GM19240 (cell line): ENCODE measurements at regions not wholly inside any gene's neighbourhood (a gene's known extent, or its start where the extent isn't known, plus 50 kb on each side); places are given as distances from the start of the nearest gene placed in this dataset.

ENCODE experiments used
- DNase-seq: peaks from one replicate; pipeline ENCODE4 v3.0.0; 2011; ENCODE audit warnings: low spot score; ENCODE audit not compliant: insufficient read length

GRCh38 chr12:108462686-108463085, 52.4 kb upstream of the FICD start:
- DNase-seq = no peak

- no peak for DNase-seq
Observed at GRCh38 chr12:108461058-108461660, 53.9 kb upstream of the FICD start.

GRCh38 chr12:108459149-108459548, 55.9 kb upstream of the FICD start:
- DNase-seq = no peak

GRCh38 chr12:108457734-108458361, 57.2 kb upstream of the FICD start:
- no peak for DNase-seq

- peak; percentile 61 for DNase-seq
Observed at GRCh38 chr12:108457006-108457733, 57.9 kb upstream of the FICD start.

DNA sequence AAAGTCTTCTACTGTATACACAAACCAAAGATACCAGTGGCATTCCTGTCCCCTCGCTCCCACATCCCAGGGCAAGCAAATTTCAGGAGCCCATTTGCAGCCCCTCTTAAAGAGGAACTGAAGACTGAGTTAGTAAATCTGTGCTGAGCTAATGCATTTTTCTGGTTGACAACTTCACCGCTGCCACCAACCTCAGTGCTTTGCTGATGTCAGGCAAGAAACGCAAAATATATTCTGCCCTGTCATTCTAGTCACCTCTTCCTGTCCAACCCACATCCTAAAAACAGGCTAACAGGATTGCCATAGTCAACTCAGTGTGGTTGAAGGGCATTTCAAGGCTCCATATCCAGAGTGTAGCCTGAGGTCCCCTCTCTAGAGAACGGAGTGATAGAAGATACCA, 59.4 kb upstream of the FICD start:
- no peak for DNase-seq

DNA sequence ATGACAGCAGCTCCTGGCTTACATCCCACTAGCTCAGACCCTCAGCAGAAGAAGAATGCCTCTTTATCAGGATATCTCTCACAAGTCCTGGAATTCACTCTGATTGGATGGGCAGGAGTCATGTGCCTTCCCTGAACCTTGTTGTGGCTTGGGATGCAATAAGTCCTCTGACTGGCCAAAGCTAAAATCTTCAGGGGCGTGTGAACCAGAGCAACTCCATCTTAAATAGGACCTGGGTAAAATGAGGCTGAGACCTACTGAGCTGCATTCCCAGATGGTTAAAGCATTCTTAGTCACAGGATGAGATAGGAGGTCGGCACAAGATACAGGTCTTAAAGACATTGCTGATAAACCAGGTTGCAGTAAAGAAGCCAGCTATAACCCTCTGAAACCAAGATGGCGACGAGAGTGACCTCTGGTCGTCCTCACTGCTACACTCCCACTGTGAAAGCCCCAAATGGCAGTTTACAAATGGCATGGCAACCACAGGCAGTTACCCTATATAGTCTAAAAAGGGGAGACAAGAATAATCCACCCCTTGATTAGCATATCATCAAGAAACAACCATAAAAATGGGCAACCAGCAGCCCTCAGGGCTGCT, 60.4 kb upstream of the FICD start:
- no peak for DNase-seq

DNA sequence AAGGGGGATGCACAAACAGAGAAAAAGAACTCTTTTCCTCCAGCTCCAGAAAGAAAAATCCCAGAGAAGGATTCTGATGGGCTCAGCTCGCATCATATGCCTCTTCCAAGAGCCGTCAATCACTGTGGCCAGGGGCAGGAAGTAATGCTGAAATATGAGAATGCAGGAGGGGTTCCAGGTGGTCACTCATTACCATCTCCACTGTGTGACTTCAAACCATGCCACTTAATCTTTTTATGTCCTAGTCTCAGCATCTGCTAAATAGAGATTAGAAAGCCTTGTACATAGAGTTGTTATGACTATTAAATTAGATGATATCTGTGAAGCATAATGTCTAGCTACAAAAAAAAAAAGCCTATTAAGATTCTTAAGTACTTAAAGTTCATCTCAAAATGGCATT, 65.6 kb upstream of the FICD start:
- DNase-seq = no peak

DNA sequence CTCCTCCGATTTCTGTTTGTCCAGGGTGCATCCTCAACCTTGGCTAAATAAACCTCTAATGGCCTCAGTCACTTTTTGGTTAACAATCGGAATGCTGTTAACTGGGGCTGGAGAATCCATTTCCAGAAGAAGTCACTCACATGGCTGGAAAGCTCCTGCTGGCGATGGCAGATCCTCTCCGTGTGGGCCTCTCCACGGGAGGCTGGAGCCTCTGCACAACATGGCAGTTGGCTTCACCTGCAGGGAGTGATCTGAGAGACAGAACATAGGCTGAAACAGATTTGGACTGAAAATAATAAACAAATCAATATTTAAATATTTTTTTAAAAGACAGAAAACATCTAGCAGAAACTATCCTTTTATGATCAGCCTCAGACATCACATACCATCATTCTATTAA, 66.8 kb upstream of the FICD start:
- DNase-seq = no peak

GRCh38 chr12:108447168-108447832, 67.8 kb upstream of the FICD start:
- no peak for DNase-seq

- DNase-seq = no peak
Observed at GRCh38 chr12:108446766-108447165, 68.3 kb upstream of the FICD start.

- no peak for DNase-seq
Observed at GRCh38 chr12:108442910-108443309, 72.2 kb upstream of the FICD start.

DNA sequence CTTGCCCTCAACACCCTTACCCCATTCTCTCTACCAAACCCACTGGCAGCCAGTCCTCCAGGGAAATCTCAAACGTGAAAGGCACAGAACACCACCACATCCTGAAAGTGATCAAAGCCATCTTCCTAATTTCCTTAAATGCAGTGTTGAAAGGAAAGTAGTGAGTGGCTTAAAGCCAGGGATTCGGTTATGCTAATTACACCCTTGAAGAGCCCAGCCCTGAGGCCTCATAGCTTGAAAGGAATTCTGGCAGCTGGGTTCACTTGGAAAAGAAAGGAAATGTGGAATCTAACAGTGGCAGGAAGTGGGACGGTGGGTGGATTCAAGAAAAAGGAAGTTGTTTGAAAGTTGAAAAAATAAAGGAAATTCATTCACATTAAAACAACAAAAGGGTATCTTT, 73.0 kb upstream of the FICD start:
- DNase-seq = no peak

DNA sequence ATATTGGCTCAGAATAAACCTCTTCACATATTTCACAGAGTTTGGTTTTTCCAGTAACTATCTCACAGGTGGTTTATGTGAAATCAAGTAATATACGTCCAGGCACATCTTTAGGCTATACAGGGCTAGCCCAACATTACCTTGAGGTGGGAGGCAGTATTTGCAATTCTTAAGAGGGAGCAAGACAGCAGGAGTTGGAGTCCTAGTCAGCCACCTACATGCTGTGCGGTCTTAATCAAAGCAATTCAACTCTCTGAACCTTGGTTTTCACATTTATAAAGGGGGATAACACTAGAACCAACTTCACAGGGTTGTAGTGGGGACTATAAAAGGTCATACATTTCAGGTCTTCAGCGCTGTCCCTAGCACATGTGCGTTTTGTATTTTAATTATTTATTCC, 73.5 kb upstream of the FICD start:
- no peak for DNase-seq

GRCh38 chr12:108440736-108441135, 74.3 kb upstream of the FICD start:
- DNase-seq = no peak

- no peak for DNase-seq
Observed at GRCh38 chr12:108438667-108439066, 76.4 kb upstream of the FICD start.

DNA sequence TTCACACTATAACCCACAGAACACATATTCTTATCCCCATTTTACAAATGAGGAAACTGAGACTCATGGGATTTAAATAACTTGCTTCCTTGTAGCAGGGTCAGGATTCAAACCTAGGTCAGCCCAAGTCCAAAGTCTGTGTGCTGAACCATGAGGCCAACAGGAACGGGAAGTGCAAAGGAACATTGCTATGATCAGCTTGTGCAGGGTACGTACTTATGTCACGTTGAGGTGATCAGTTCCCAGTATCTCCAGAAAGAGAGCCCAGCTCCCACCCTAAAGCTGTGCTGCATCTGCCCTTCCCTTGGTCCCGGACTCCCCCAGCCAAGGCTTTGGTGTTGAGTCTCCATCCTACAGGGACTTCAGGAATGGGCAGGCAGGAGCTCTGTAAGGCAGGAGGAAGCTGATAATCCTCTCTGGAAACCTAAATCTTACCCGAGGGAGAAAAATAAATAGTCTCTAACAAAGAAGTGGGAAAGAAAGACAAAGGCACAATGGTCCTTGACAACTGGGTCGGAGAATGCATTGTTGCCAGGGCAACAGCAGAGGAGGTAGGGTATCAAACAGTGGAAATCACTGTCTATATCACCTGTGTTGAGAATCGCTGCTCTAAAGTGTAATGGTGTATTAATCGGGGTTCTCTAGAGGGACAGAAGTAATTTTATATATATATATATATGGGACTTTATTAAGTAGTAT, 82.5 kb upstream of the FICD start:
- DNase-seq = no peak

- no peak for DNase-seq
Observed at GRCh38 chr12:108430926-108431325, 84.2 kb upstream of the FICD start.

- no peak for DNase-seq
Observed at GRCh38 chr12:108430245-108430644, 84.8 kb upstream of the FICD start.

GRCh38 chr12:108425238-108425795, 86.2 kb upstream of the CMKLR1 start:
- no peak for DNase-seq

DNA sequence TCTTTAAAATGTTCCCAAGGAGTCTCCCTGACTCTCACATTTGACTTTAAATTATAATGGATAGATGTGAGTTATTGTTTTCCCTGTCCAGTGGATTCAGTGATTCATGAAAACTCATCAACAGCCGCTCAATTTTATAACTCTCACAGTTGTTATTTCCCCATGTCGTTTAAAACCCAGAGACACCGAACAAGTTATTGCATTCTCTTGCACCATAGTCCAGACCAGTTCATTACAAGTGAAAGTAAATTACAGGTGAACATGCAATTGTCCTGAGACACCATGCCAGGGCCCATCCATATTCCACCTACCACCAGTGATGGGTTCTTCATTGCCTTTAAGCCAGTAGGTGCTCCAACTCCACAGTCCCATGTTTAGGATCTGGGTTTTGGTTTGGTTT, 85.7 kb upstream of the CMKLR1 start:
- DNase-seq = no peak
